Endodermal cell (in vitro differentiated cells): ENCODE measurements at regions not wholly inside any gene's neighbourhood (a gene's known extent, or its start where the extent isn't known, plus 50 kb on each side); places are given as distances from the start of the nearest gene placed in this dataset.

Experiments used
- DNase-seq: peaks from one replicate; pipeline ENCODE4 v3.0.0-alpha.2; 2017
- H3K27ac ChIP-seq: 2 replicates; pipeline ENCODE4 v1.5.1; 2013; ENCODE audit warnings: mild to moderate bottlenecking, low read depth, low read length, moderate library complexity
- H3K27me3 ChIP-seq: 2 replicates; pipeline ENCODE4 v1.6.1; 2013; ENCODE audit warnings: mild to moderate bottlenecking, low read length, moderate library complexity; ENCODE audit not compliant: insufficient read depth, control insufficient read depth, poor library complexity, severe bottlenecking
- H3K36me3 ChIP-seq: 2 replicates; pipeline ENCODE4 v1.7.0; 2013; ENCODE audit warnings: mild to moderate bottlenecking, low read length, moderate library complexity; ENCODE audit not compliant: control insufficient read depth, insufficient read depth
- H3K4me1 ChIP-seq: one replicate; pipeline ENCODE4 v1.7.0; 2013; ENCODE audit warnings: low read length; ENCODE audit not compliant: control insufficient read depth, insufficient read depth
- H3K4me3 ChIP-seq: 2 replicates; pipeline ENCODE4 v1.5.1; 2013; ENCODE audit warnings: mild to moderate bottlenecking, low read length, moderate library complexity
- H3K9ac ChIP-seq: 2 replicates; pipeline ENCODE4 v1.6.1; 2013; ENCODE audit warnings: mild to moderate bottlenecking, low read length, moderate library complexity; ENCODE audit not compliant: poor library complexity, severe bottlenecking; ENCODE audit errors: extremely low read depth
- H3K9me3 ChIP-seq: 2 replicates; pipeline ENCODE4 v1.6.1; 2013; ENCODE audit warnings: mild to moderate bottlenecking, low read length, moderate library complexity; ENCODE audit not compliant: control insufficient read depth
- H3K27ac Mint-ChIP-seq: 2 replicates; pipeline ENCODE4 v1.8.0; 2020; ENCODE audit warnings: mixed read lengths
- H3K27me3 Mint-ChIP-seq: 2 replicates; pipeline ENCODE4 v1.8.0; 2021; ENCODE audit warnings: mild to moderate bottlenecking, mixed read lengths; ENCODE audit not compliant: insufficient read depth
- H3K36me3 Mint-ChIP-seq: 2 replicates; pipeline ENCODE4 v1.8.0; 2020; ENCODE audit warnings: low read depth, mixed read lengths
- H3K4me1 Mint-ChIP-seq: 2 replicates; pipeline ENCODE4 v1.8.0; 2020; ENCODE audit warnings: mixed read lengths
- H3K4me3 Mint-ChIP-seq: 2 replicates; pipeline ENCODE4 v1.8.0; 2020; ENCODE audit warnings: mild to moderate bottlenecking, moderate library complexity, mixed read lengths
- H3K9me3 Mint-ChIP-seq: 2 replicates; pipeline ENCODE4 v1.8.0; 2020; ENCODE audit warnings: mild to moderate bottlenecking, mixed read lengths
- CTCF ChIP-seq: fragments of 200-600 bp; sonication (generic); conservative IDR thresholded peaks from 2 replicates; pipeline ENCODE4 v1.5.0; 2021; ENCODE audit warnings: antibody characterized with exemption, mild to moderate bottlenecking
- WGBS, 2 experiments: methylation state at CpG; one replicate each; pipeline versions ENCODE4 v1.1.5 to v1.1.7; 2013; ENCODE audit warnings: missing lambda C conversion rate in 2 of 2, mixed read lengths in 1 of 2; ENCODE audit not compliant: insufficient coverage in 1 of 2, insufficient read length in 1 of 2; 5-methylcytosine and 5-hydroxymethylcytosine counted together

GRCh38 chr18:5052491-5052890, 144.6 kb downstream of the AKAIN1 start:
- Mint-ChIP-seq H3K36me3 (no peaks in the 10 kb centered on the region), H3K4me3 (no peak overlapping the region)

GRCh38 chr18:5051207-5051606, 145.8 kb downstream of the AKAIN1 start:
- peaks cover 1% of the 10 kb centered on the region for H3K9me3 Mint-ChIP-seq
- Histone ChIP-seq H3K27ac (no peak overlapping the region), H3K4me1 (no peaks in the 10 kb centered on the region), H3K9me3 (no peaks in the 10 kb centered on the region), H3K27me3 (no peaks in the 10 kb centered on the region), H3K9ac (no peak overlapping the region), H3K4me3 (no peak overlapping the region), H3K36me3 (no peaks in the 10 kb centered on the region)
- H3K36me3 Mint-ChIP-seq, result no peaks in the 10 kb centered on the region
- DNase-seq, result no peak
- WGBS, 2 experiments, result 85% methylated on average over 2 of the region's 2 CpGs; no CpG with 5 or more reads in 1 of the 2 experiments
- H3K4me1 Mint-ChIP-seq, result no peaks in the 10 kb centered on the region
- no peak overlapping the region for H3K27ac Mint-ChIP-seq
- TF ChIP-seq CTCF, result no peak
- H3K27me3 Mint-ChIP-seq, result peaks cover 3% of the 10 kb centered on the region
- no peak overlapping the region for H3K4me3 Mint-ChIP-seq

More at GRCh38 chr18:5052491-5052890, 144.6 kb downstream of the AKAIN1 start:
- Mint-ChIP-seq H3K27ac (no peak overlapping the region), H3K4me1 (no peaks in the 10 kb centered on the region), H3K27me3 (peaks cover 3% of the 10 kb centered on the region), H3K9me3 (peaks cover 1% of the 10 kb centered on the region)
- no peaks in the 10 kb centered on the region for H3K36me3 ChIP-seq
- H3K9ac ChIP-seq, result no peak overlapping the region
- no peaks in the 10 kb centered on the region for H3K4me1 ChIP-seq
- H3K27me3 ChIP-seq, result no peaks in the 10 kb centered on the region
- DNase-seq, result no peak
- no peaks in the 10 kb centered on the region for H3K9me3 ChIP-seq
- no peak for TF ChIP-seq CTCF
- H3K4me3 ChIP-seq, result no peak overlapping the region
- H3K27ac ChIP-seq, result no peak overlapping the region
- 92 to 95% methylated on average over 3 to 4 of the region's 4 CpGs for WGBS, 2 experiments

- peaks cover 1% of the 10 kb centered on the region for H3K9me3 Mint-ChIP-seq
- Histone ChIP-seq H3K9ac (no peak overlapping the region), H3K4me1 (no peaks in the 10 kb centered on the region), H3K27ac (no peak overlapping the region), H3K27me3 (no peaks in the 10 kb centered on the region), H3K36me3 (no peaks in the 10 kb centered on the region), H3K4me3 (no peak overlapping the region), H3K9me3 (no peaks in the 10 kb centered on the region)
- H3K4me3 Mint-ChIP-seq, result no peak overlapping the region
- no peaks in the 10 kb centered on the region for H3K4me1 Mint-ChIP-seq
- WGBS, 2 experiments, result 96% methylated on average over 3 of the region's 3 CpGs; no CpG with 5 or more reads in 1 of the 2 experiments
- H3K36me3 Mint-ChIP-seq, result no peaks in the 10 kb centered on the region
- H3K27ac Mint-ChIP-seq, result no peak overlapping the region
- TF ChIP-seq CTCF, result no peak
- no peak for DNase-seq
- no peaks in the 10 kb centered on the region for H3K27me3 Mint-ChIP-seq
These were observed 147.9 kb downstream of the AKAIN1 start for GRCh38 chr18:5049124-5049523.
